Stomach (tissue), 4 donors: ENCODE measurements at regions not wholly inside any gene's neighbourhood (a gene's known extent, or its start where the extent isn't known, plus 50 kb on each side); places are given as distances from the start of the nearest gene placed in this dataset.

ENCODE experiments used
- EP300 ChIP-seq: sonication (generic); formaldehyde crosslinking; IDR thresholded peaks from one replicate; pipeline ENCODE4 v1.6.1; 2017; ENCODE audit warnings: antibody characterized with exemption
- POLR2A ChIP-seq, 4 donors: fragments of 450-650 bp; IDR thresholded peaks; one replicate each; pipeline ENCODE4 v1.6.1; 2016; ENCODE audit warnings: antibody characterized with exemption in 4 of 4, control low read depth in 2 of 4, mild to moderate bottlenecking in 1 of 4, moderate library complexity in 1 of 4
- TF ChIP-seq, protein P1 (sequence below), 7 experiments: fragments of 450-650 bp in 4 of 7; fragments of 200-600 bp in 3 of 7; sonication (generic) in 3 of 7; IDR thresholded peaks; one replicate each; pipeline ENCODE4 v1.5.1; 2016 to 2019; ENCODE audit warnings: antibody characterized with exemption in 7 of 7, control low read depth in 2 of 7, mild to moderate bottlenecking in 1 of 7

DNA sequence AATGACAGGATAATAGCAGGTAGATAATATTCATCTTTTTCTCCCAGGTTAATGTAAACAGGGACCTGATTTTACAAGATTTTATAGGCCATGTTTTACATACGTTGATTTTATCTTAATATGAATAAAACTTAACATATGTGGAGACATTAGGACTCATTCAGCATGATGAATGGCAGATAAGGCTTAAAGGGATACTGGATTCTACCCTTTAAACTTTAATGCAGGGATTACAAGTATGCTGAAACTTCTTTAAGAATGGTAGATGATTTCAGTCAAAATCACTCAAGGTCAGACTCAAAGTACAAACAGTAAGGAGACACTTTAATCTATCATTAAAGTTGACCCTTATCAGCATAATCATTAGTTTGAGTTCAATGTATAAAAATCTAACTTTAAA, 274.5 kb upstream of the IZUMO3 start:
- TF ChIP-seq POLR2A (IDR thresholded peaks at IDR 0.05) (no peak), EP300 (no peak)
- TF ChIP-seq, protein P1, sequence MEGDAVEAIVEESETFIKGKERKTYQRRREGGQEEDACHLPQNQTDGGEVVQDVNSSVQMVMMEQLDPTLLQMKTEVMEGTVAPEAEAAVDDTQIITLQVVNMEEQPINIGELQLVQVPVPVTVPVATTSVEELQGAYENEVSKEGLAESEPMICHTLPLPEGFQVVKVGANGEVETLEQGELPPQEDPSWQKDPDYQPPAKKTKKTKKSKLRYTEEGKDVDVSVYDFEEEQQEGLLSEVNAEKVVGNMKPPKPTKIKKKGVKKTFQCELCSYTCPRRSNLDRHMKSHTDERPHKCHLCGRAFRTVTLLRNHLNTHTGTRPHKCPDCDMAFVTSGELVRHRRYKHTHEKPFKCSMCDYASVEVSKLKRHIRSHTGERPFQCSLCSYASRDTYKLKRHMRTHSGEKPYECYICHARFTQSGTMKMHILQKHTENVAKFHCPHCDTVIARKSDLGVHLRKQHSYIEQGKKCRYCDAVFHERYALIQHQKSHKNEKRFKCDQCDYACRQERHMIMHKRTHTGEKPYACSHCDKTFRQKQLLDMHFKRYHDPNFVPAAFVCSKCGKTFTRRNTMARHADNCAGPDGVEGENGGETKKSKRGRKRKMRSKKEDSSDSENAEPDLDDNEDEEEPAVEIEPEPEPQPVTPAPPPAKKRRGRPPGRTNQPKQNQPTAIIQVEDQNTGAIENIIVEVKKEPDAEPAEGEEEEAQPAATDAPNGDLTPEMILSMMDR (IDR thresholded peaks at IDR 0.05) = no peak
